K562 (cell line): ENCODE measurements at regions not wholly inside any gene's neighbourhood (a gene's known extent, or its start where the extent isn't known, plus 50 kb on each side); places are given as distances from the start of the nearest gene placed in this dataset.

Experiments
- ATAC-seq: fragments of 200-7000 bp; cut with Tn5 transposase; 3 replicates; pipeline ENCODE4 v1.9.1; 2020; ENCODE audit warnings: moderate library complexity
- BruUV-seq: library from RNA; stranded (reverse); fragments of 400-500 nt; replicated peaks from 2 replicates; lab custom pipeline; 2021; lab: Mats Ljungman, UMichigan
- CTCF ChIA-PET: fragments of 300-600 bp; formaldehyde crosslinking; extraction: SDS; loops from one replicate; lab custom pipeline; 2021; ENCODE audit warnings: low intra/inter-chr PET ratio; lab: Yijun Ruan, JAX
- POLR2A ChIA-PET: fragments of 300-600, 350-650 bp; sonication (Branson Sonifier 250); formaldehyde crosslinking; extraction: SDS; loops from one replicate; lab custom pipeline; 2021; ENCODE audit warnings: antibody characterized with exemption, inconsistent platforms; lab: Yijun Ruan, JAX
- DNase-seq, 4 experiments: peaks; one replicate each; pipeline versions ENCODE4 v3.0.0 to v3.0.0-alpha.2; 2011 to 2018; ENCODE audit warnings: low spot score in 3 of 4, mixed read lengths in 3 of 4; ENCODE audit errors: extremely low read depth in 1 of 4
- FAIRE-seq: peaks from 2 replicates; lab custom pipeline; 2011; peaks lifted over from hg19 to GRCh38; lab: Jason Lieb, UNC
- H2AFZ ChIP-seq: 2 replicates; pipeline ENCODE4 v1.6.0; 2011; ENCODE audit warnings: low read depth, low read length, control low read depth, inconsistent platforms
- H3K27ac ChIP-seq: fragments of 200-600 bp; 3 replicates; pipeline ENCODE4 v1.8.0; 2011; ENCODE audit warnings: low read depth, mild to moderate bottlenecking, control low read depth, inconsistent platforms, low read length, moderate library complexity, mixed read lengths; ENCODE audit errors: extremely low read depth
- H3K27me3 ChIP-seq, 2 experiments: fragments of 300-600 bp in 1 of 2; 2 replicates in 1 of 2; 3 replicates in 1 of 2; pipeline versions ENCODE4 v1.6.0 to v1.8.0; 2011; ENCODE audit warnings: inconsistent platforms in 2 of 2, low read length in 2 of 2, mild to moderate bottlenecking in 1 of 2, mixed read lengths in 1 of 2, moderate library complexity in 1 of 2; ENCODE audit not compliant: control insufficient read depth in 2 of 2, insufficient read depth in 2 of 2
- H3K36me3 ChIP-seq: fragments of 300-600 bp; 3 replicates; pipeline ENCODE4 v1.8.0; 2011; ENCODE audit warnings: mild to moderate bottlenecking, low read length, inconsistent platforms; ENCODE audit not compliant: control insufficient read depth, insufficient read depth
- H3K4me1 ChIP-seq, 2 experiments: fragments of 200-600 bp in 1 of 2; replicated peaks in 1 of 2; 2 replicates in 1 of 2; 3 replicates in 1 of 2; pipeline versions ENCODE4 v1.5.1 to v1.8.0; 2011; ENCODE audit warnings: inconsistent platforms in 2 of 2, low read length in 2 of 2, mild to moderate bottlenecking in 1 of 2, mixed read lengths in 1 of 2, moderate library complexity in 1 of 2; ENCODE audit not compliant: control insufficient read depth in 2 of 2, insufficient read depth in 2 of 2
- H3K4me2 ChIP-seq: 2 replicates; pipeline ENCODE4 v1.6.1; 2011; ENCODE audit warnings: low read length, control low read depth, inconsistent platforms, mixed read lengths; ENCODE audit not compliant: insufficient read depth
- H3K4me3 ChIP-seq: fragments of 200-600 bp; sonication (generic), shearing (Covaris generic); 2 replicates; pipeline ENCODE4 v1.5.1; 2016; ENCODE audit warnings: control low read depth, inconsistent platforms
- H3K79me2 ChIP-seq: fragments of 200-600 bp; 3 replicates; pipeline ENCODE4 v1.8.0; 2011; ENCODE audit warnings: low read length, inconsistent platforms; ENCODE audit not compliant: control insufficient read depth, insufficient read depth
- H3K9ac ChIP-seq, 2 experiments: 2 replicates each; pipeline versions ENCODE4 v1.6.0 to v1.6.1; 2011; ENCODE audit warnings: low read depth in 2 of 2, low read length in 2 of 2, control low read depth in 1 of 2, inconsistent platforms in 1 of 2, mild to moderate bottlenecking in 1 of 2, mixed read lengths in 1 of 2; ENCODE audit not compliant: insufficient read depth in 1 of 2
- H3K9me1 ChIP-seq: one replicate; pipeline ENCODE4 v1.6.0; 2011; ENCODE audit warnings: inconsistent platforms, mild to moderate bottlenecking, low read length, moderate library complexity; ENCODE audit not compliant: control insufficient read depth, insufficient read depth
- H3K9me3 ChIP-seq: replicated peaks from 2 replicates; pipeline ENCODE4 v1.5.1; 2011; ENCODE audit warnings: low read depth, low read length, inconsistent platforms; ENCODE audit not compliant: control insufficient read depth, insufficient read depth
- H4K20me1 ChIP-seq: replicated peaks from 2 replicates; pipeline ENCODE4 v1.6.1; 2011; ENCODE audit warnings: low read length, inconsistent platforms, mixed read lengths; ENCODE audit not compliant: control insufficient read depth, insufficient read depth
- BCL6 ChIP-seq: fragments of 250-450 bp; sonication (Bioruptor Pico); IDR thresholded peaks from 2 replicates; pipeline ENCODE4 v1.4.0; 2020
- ELK3 ChIP-seq: fragments of 450-650 bp; formaldehyde crosslinking; IDR thresholded peaks from 2 replicates; pipeline ENCODE4 v1.4.0; 2020; ENCODE audit warnings: mild to moderate bottlenecking
- SNRNP70 ChIP-seq: fragments of 200-400 bp; formaldehyde crosslinking; optimal IDR thresholded peaks from 2 replicates; pipeline ENCODE3; 2017; ENCODE audit warnings: low read depth, low read length
- SREBF2 ChIP-seq: sonication (generic); formaldehyde crosslinking; IDR thresholded peaks from 2 replicates; pipeline ENCODE4 v1.4.0; 2020; ENCODE audit warnings: mild to moderate bottlenecking, missing genetic modification reagents
- SUPT5H ChIP-seq: fragments of 450-650 bp; IDR thresholded peaks from 2 replicates; pipeline ENCODE4 v1.6.1; 2016
- ZKSCAN8 ChIP-seq: fragments of 200-800 bp; sonication (Bioruptor generic); IDR thresholded peaks from 2 replicates; pipeline ENCODE4 v1.6.1; 2016; ENCODE audit warnings: missing genetic modification characterization, missing compliant biosample characterization
- ZNF121 ChIP-seq: sonication (generic); formaldehyde crosslinking; conservative IDR thresholded peaks from 2 replicates; pipeline ENCODE4 v1.8.0; 2022; ENCODE audit warnings: missing genetic modification reagents
- ZNF449 ChIP-seq: fragments of 250-450 bp; sonication (Bioruptor Pico); IDR thresholded peaks from 2 replicates; pipeline ENCODE4 v1.8.0; 2022; ENCODE audit warnings: moderate library complexity, mild to moderate bottlenecking, inconsistent platforms
- ZNF518B ChIP-seq: fragments of 250-450 bp; sonication (Bioruptor Pico); IDR thresholded peaks from 2 replicates; pipeline ENCODE4 v1.5.0; 2021; ENCODE audit warnings: mild to moderate bottlenecking, moderate library complexity
- WGBS: fragments of 100-300 bp; shearing (Covaris generic); methylation state at CpG from one replicate; pipeline ENCODE4 v1.1.6; 2016; ENCODE audit warnings: low coverage, mixed read lengths; ENCODE audit not compliant: insufficient coverage; ENCODE audit errors: missing lambda C conversion rate; 5-methylcytosine and 5-hydroxymethylcytosine counted together
- in situ Hi-C: fragments of 300-500 bp; cut with MboI; formaldehyde crosslinking; loops from 4 replicates; pipeline ENCODE4 v1.15.0; 2018; ENCODE audit warnings: inconsistent platforms, mixed read lengths
- intact Hi-C: fragments of 100-400 bp; cut with micrococcal nuclease; formaldehyde crosslinking; loops from 2 replicates; pipeline ENCODE4 v1.14.2; 2022

GRCh38 chr1:99525331-99525730 is 120.6 kb upstream of the PALMD start:
- no peak for DNase-seq
- CTCF ChIA-PET = no interaction called here
- FAIRE-seq = no peak
- no TSS peak for BruUV-seq
- 5% methylated on average over 1 of the region's 1 CpG for WGBS
- TF ChIP-seq SUPT5H = no peak
- no peak for TF ChIP-seq ZNF121
- no peak for TF ChIP-seq SNRNP70
- TF ChIP-seq ELK3 = no peak
- TF ChIP-seq, all 486 proteins: peak for 0
- Histone ChIP-seq H3K4me1 (no peaks in the 10 kb centered on the region; a peak in 1 of 5 replicates), H3K27ac (no peak overlapping the region), H3K4me2 (no peak overlapping the region), H3K9me3 (no peaks in the 10 kb centered on the region), H3K79me2 (no peaks in the 10 kb centered on the region), H3K27me3 (no peaks in the 10 kb centered on the region), H3K36me3 (no peaks in the 10 kb centered on the region), H3K4me3 (no peak overlapping the region), H4K20me1 (no peaks in the 10 kb centered on the region), H3K9ac (no peak overlapping the region), H2AFZ (peak overlapping the region; percentile 56), H3K9me1 (no peaks in the 10 kb centered on the region)
- ATAC-seq = no peak
- intact Hi-C loops (loop anchor here (5.0 kb wide), 1 partner anchor 43 kb away; no protein-coding TSS in a partner anchor), in situ Hi-C loops (no loop called here)
- POLR2A ChIA-PET = interaction anchor here (1.4 kb wide), 1 partner anchor 19 kb away, joined by 5 read pairs; no protein-coding TSS in a partner anchor

GRCh38 chr1:99527078-99527477 is 118.8 kb upstream of the PALMD start:
- no peak overlapping the region for H3K4me2 ChIP-seq
- H3K36me3 ChIP-seq = no peaks in the 10 kb centered on the region
- H3K27ac ChIP-seq = no peak overlapping the region
- H3K27me3 ChIP-seq = no peaks in the 10 kb centered on the region
- BruUV-seq = no TSS peak
- POLR2A ChIA-PET = interaction anchor here (0.6 to 1.0 kb wide), 5 partner anchors 10 to 119 kb away, joined by 3 to 5 read pairs (median 3); partner anchors contain the start of gene PALMD
- CTCF ChIA-PET = interaction anchor here (1.2 kb wide), 1 partner anchor 201 kb away, joined by 3 read pairs; no protein-coding TSS in a partner anchor
- DNase-seq = peak; percentile 14 to 36 (median 20)
- 76% methylated on average over 3 of the region's 3 CpGs for WGBS
- H2AFZ ChIP-seq = peak overlapping the region; percentile 70
- no peaks in the 10 kb centered on the region for H3K9me3 ChIP-seq
- no peaks in the 10 kb centered on the region for H3K9me1 ChIP-seq
- peak; percentile 69 for FAIRE-seq
- no peaks in the 10 kb centered on the region for H4K20me1 ChIP-seq
- intact Hi-C loops (loop anchor here (5.0 kb wide), 1 partner anchor 45 kb away; no protein-coding TSS in a partner anchor), in situ Hi-C loops (no loop called here)
- no peak overlapping the region for H3K9ac ChIP-seq
- peak; percentile 84 for ATAC-seq
- H3K79me2 ChIP-seq = no peaks in the 10 kb centered on the region
- no peaks in the 10 kb centered on the region; a peak in 1 of 5 replicates for H3K4me1 ChIP-seq
- no peak overlapping the region for H3K4me3 ChIP-seq
- TF ChIP-seq SREBF2 (CRISPR knock-in tag) (no peak), BCL6 (CRISPR knock-in tag) (no peak), ZNF449 (CRISPR knock-in tag) (no peak), ZKSCAN8 (CRISPR knock-in tag) (no peak), ZNF518B (CRISPR knock-in tag) (no peak)
